Right lobe of liver (tissue), 4 donors: ENCODE measurements at regions not wholly inside any gene's neighbourhood (a gene's known extent, or its start where the extent isn't known, plus 50 kb on each side); places are given as distances from the start of the nearest gene placed in this dataset.

ENCODE experiments used
- CTCF ChIP-seq, 4 donors: fragments of 200-600 bp in 3 of 4; fragments of 450-650 bp in 1 of 4; IDR thresholded peaks; one replicate each; pipeline versions ENCODE4 v1.5.1 to v1.8.0; 2016 to 2022; ENCODE audit warnings: antibody characterized with exemption in 4 of 4, mild to moderate bottlenecking in 2 of 4
- POLR2A ChIP-seq: fragments of 450-650 bp; IDR thresholded peaks from one replicate; pipeline ENCODE4 v1.6.1; 2017; ENCODE audit warnings: antibody characterized with exemption, mild to moderate bottlenecking
- donor health status: DM: no; HTN: no; CAD: no.
- donor health status: DM: no; HTN: no; CAD: no.
- donor health status: DM: no; HTN: yes; CAD: no.

DNA sequence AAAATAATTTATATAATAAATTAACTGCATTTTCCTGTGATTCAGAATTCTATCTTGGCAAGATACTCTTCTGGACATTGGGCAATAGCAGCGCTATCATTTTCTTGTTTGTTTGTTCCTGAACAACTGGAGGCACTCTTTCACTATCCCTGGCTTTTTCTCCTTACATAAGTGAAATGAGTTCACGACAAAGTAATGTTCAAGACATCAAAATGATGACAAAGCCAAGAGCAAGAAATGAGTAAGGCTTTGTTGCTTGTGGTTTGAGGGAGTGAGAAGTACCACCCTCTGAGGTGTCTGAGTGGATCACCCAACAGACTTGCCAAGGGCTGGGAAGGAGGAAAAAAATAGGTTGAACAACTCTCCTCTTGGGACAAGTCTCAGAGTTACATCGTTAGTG is 466.6 kb upstream of the JAG1 start:
- TF ChIP-seq CTCF (IDR thresholded peaks at IDR 0.05), result no peak
- no peak for TF ChIP-seq POLR2A
